Caco-2 (cell line): ENCODE measurements at regions not wholly inside any gene's neighbourhood (a gene's known extent, or its start where the extent isn't known, plus 50 kb on each side); places are given as distances from the start of the nearest gene placed in this dataset.
"Not testable (repeated sequence)": the region's sequence is repeated elsewhere in the genome, so short reads cannot be mapped to it uniquely, and the experiment has no call there.

Source experiments
- BruUV-seq: library from RNA; stranded (reverse); fragments of 400-500 nt; replicated peaks from 2 replicates; lab custom pipeline; 2021; lab: Mats Ljungman, UMichigan
- CTCF ChIA-PET: fragments of 300-600 bp; sonication (Branson Sonifier 250); formaldehyde crosslinking; loops from one replicate; lab custom pipeline; 2022; ENCODE audit warnings: antibody characterized with exemption; lab: Charles Lee
- POLR2A ChIA-PET: fragments of 300-600 bp; sonication (Branson Sonifier 250); formaldehyde crosslinking; loops from one replicate; lab custom pipeline; 2022; ENCODE audit warnings: antibody characterized with exemption; lab: Charles Lee
- DNase-seq, 2 experiments: peaks; one replicate each; pipeline versions ENCODE4 v3.0.0 to v3.0.0-alpha.2; 2020 to 2022
- H3K27me3 ChIP-seq: replicated peaks from 2 replicates; pipeline ENCODE4 v1.6.0; 2011; ENCODE audit warnings: low read length; ENCODE audit not compliant: control insufficient read depth, insufficient read depth
- H3K36me3 ChIP-seq: 2 replicates; pipeline ENCODE4 v1.5.1; 2011; ENCODE audit warnings: low read length; ENCODE audit not compliant: control insufficient read depth, insufficient read depth
- H3K4me1 ChIP-seq: fragments of 250-450 bp; sonication (Bioruptor Pico); 2 replicates; pipeline ENCODE4 v1.5.1; 2020; ENCODE audit warnings: mild to moderate bottlenecking
- H3K4me3 ChIP-seq: 2 replicates; pipeline ENCODE4 v1.5.1; 2011; ENCODE audit warnings: low read depth, mild to moderate bottlenecking, control low read depth, low read length
- H3K9me3 ChIP-seq: fragments of 250-450 bp; sonication (Bioruptor Pico); 2 replicates; pipeline ENCODE4 v1.5.1; 2020; ENCODE audit warnings: mild to moderate bottlenecking, moderate library complexity
- H3K27ac Mint-ChIP-seq: one replicate; pipeline ENCODE4 v1.8.0; 2022; ENCODE audit warnings: mixed read lengths; ENCODE audit not compliant: unreplicated experiment
- H3K27me3 Mint-ChIP-seq: one replicate; pipeline ENCODE4 v1.8.0; 2022; ENCODE audit warnings: mixed read lengths; ENCODE audit not compliant: insufficient read depth, unreplicated experiment
- H3K36me3 Mint-ChIP-seq: one replicate; pipeline ENCODE4 v1.8.0; 2022; ENCODE audit warnings: mild to moderate bottlenecking, mixed read lengths; ENCODE audit not compliant: insufficient read depth, unreplicated experiment
- H3K4me1 Mint-ChIP-seq: one replicate; pipeline ENCODE4 v1.8.0; 2022; ENCODE audit warnings: low read depth, mixed read lengths; ENCODE audit not compliant: unreplicated experiment
- H3K4me3 Mint-ChIP-seq: one replicate; pipeline ENCODE4 v1.8.0; 2022; ENCODE audit warnings: mild to moderate bottlenecking, moderate library complexity, mixed read lengths; ENCODE audit not compliant: unreplicated experiment
- H3K9me3 Mint-ChIP-seq: one replicate; pipeline ENCODE4 v1.8.0; 2022; ENCODE audit warnings: mixed read lengths; ENCODE audit not compliant: unreplicated experiment
- intact Hi-C: fragments of 100-400 bp; cut with micrococcal nuclease; formaldehyde crosslinking; loops from one replicate; pipeline ENCODE4 v1.10.0; 2022; ENCODE audit not compliant: unreplicated experiment
- TF ChIP-seq, protein P1 (sequence below), 2 experiments: fragments of 200-600 bp in 1 of 2; IDR thresholded peaks; 1 replicate in 1 of 2; 2 replicates in 1 of 2; pipeline versions ENCODE4 v1.5.1 to v1.8.0; 2011 to 2022; ENCODE audit warnings: antibody characterized with exemption in 1 of 2, control low read depth in 1 of 2, inconsistent platforms in 1 of 2, low read depth in 1 of 2, low read length in 1 of 2, mild to moderate bottlenecking in 1 of 2, moderate library complexity in 1 of 2; ENCODE audit not compliant: insufficient read depth in 1 of 2, severe bottlenecking in 1 of 2, unreplicated experiment in 1 of 2

DNA sequence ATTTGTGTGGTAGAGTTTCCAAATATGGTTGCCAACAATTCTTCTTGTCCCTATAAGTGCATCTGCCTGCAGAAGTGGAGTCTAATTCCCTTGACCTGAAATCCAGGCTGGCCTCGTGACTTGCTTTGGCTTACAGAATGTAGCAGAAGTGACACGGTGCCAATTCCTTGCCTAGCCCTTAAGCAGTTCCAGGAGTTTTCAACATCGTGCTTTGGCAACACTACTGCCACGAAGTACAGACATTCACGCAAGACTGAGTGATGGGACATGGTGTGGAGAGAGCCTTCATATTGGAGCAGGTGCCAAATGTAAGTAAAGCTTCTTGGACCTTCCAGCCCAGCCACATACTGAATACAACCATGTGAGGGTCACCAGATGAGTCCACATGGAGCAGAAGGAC is 92.9 kb upstream of the NEK6 start:
- peaks cover 7% of the 10 kb centered on the region; the same call in 1 of the 2 replicates for H3K9me3 ChIP-seq
- H3K4me3 ChIP-seq, result no peak overlapping the region
- no peaks in the 10 kb centered on the region for H3K27me3 ChIP-seq
- Mint-ChIP-seq H3K27me3 (peaks cover 18% of the 10 kb centered on the region), H3K4me1 (no peaks in the 10 kb centered on the region), H3K27ac (no peak overlapping the region), H3K4me3 (no peak overlapping the region), H3K9me3 (no peaks in the 10 kb centered on the region), H3K36me3 (no peaks in the 10 kb centered on the region)
- no peak for DNase-seq
- POLR2A ChIA-PET, result no interaction called here
- H3K4me1 ChIP-seq, result no peaks in the 10 kb centered on the region
- intact Hi-C loops, result no loop called here
- CTCF ChIA-PET, result no interaction called here
- no peaks in the 10 kb centered on the region for H3K36me3 ChIP-seq
- no TSS peak for BruUV-seq
- TF ChIP-seq, protein P1, sequence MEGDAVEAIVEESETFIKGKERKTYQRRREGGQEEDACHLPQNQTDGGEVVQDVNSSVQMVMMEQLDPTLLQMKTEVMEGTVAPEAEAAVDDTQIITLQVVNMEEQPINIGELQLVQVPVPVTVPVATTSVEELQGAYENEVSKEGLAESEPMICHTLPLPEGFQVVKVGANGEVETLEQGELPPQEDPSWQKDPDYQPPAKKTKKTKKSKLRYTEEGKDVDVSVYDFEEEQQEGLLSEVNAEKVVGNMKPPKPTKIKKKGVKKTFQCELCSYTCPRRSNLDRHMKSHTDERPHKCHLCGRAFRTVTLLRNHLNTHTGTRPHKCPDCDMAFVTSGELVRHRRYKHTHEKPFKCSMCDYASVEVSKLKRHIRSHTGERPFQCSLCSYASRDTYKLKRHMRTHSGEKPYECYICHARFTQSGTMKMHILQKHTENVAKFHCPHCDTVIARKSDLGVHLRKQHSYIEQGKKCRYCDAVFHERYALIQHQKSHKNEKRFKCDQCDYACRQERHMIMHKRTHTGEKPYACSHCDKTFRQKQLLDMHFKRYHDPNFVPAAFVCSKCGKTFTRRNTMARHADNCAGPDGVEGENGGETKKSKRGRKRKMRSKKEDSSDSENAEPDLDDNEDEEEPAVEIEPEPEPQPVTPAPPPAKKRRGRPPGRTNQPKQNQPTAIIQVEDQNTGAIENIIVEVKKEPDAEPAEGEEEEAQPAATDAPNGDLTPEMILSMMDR (IDR thresholded peaks at IDR 0.05; ENCODE audit: insufficient read depth in 1 of 2, low read depth in 1 of 2, low read length in 1 of 2, severe bottlenecking in 1 of 2, unreplicated experiment in 1 of 2), result no peak

DNA sequence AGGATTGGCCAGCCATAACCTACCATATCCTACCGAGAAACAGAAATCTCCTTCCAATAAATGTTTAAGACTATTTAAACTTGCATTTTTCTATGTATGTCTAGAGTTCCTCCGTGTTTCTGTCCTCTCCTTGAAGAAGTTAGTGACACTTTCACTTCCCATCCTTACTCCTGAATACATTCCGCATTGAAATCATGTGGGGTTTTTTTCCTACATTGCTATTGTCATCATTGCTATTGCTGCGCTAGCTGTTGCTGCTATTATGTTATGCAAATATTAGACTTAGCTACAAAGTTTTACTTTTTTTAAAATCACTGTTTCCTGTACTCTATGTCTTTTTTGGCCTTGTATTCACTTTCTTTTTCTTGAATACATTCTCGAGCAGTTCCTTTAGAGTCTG is 83.3 kb upstream of the NEK6 start:
- ChIA-PET CTCF (no interaction called here), POLR2A (no interaction called here)
- no peaks in the 10 kb centered on the region for H3K27me3 ChIP-seq
- Mint-ChIP-seq H3K4me1 (no peaks in the 10 kb centered on the region), H3K36me3 (no peaks in the 10 kb centered on the region), H3K27ac (no peak overlapping the region), H3K9me3 (no peaks in the 10 kb centered on the region), H3K4me3 (no peak overlapping the region), H3K27me3 (peaks cover 34% of the 10 kb centered on the region)
- H3K9me3 ChIP-seq, result no peaks in the 10 kb centered on the region
- no peak overlapping the region for H3K4me3 ChIP-seq
- DNase-seq, result no peak
- intact Hi-C loops, result no loop called here
- H3K4me1 ChIP-seq, result no peaks in the 10 kb centered on the region
- H3K36me3 ChIP-seq, result no peaks in the 10 kb centered on the region
- no TSS peak for BruUV-seq
- TF ChIP-seq, protein P1 (IDR thresholded peaks at IDR 0.05; ENCODE audit: insufficient read depth in 1 of 2, low read depth in 1 of 2, low read length in 1 of 2, severe bottlenecking in 1 of 2, unreplicated experiment in 1 of 2), result no peak

DNA sequence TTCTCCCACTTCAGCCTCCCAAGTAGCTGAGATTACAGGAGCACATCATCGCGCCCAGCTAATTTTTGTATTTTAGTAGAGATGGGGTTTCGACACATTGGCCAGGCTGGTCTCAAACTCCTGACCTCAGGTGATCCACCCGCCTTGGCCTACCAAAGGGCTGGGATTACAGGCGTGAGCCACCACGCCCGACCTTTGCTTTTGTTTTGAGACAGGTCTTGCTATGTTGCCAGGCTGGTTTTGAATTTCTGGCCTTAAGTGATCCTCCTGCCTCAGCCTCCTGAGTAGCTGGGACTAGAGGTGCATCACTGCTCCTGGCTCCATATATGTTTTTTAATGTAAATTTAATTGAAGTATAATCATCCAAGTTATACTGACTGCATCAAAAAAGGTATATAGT is 80.2 kb upstream of the NEK6 start:
- DNase-seq, intact Hi-C loops, H3K36me3 ChIP-seq, H3K9me3 ChIP-seq, H3K4me3 Mint-ChIP-seq, BruUV-seq, H3K4me3 ChIP-seq, H3K4me1 ChIP-seq, CTCF ChIA-PET, H3K4me1 Mint-ChIP-seq, H3K36me3 Mint-ChIP-seq, POLR2A ChIA-PET, H3K27ac Mint-ChIP-seq, H3K9me3 Mint-ChIP-seq, H3K27me3 ChIP-seq: not testable (repeated sequence)
- H3K27me3 Mint-ChIP-seq, result peaks cover 22% of the 10 kb centered on the region
